ENCODE measurements at regions not wholly inside any gene's neighbourhood (a gene's known extent, or its start where the extent isn't known, plus 50 kb on each side); places are given as distances from the start of the nearest gene placed in this dataset.

DNA sequence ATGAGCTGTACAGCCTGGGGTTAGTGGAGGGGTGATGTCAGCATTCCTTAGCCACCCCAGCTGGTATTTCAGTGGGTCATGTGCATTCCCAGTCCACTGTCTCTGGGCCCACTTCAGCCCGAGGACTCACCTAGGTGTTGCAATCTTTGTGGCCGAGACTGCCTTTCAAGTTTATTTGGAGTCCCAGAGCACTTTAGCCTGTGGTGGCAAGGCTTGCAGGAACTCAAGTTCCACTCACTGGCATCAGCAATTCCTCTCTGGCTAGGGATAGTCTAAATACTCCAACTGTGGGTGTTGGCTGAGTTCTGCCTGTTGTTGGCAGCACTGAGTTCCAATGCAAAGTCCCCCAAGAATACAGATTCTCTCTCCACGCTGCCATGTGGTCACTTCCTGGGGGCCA is 191.6 kb upstream of the PGR start:
- DNase-seq: peak in 1 of 4 donors; percentile 70
- no peaks in the 10 kb centered on the region for H3K9me3 ChIP-seq
- peak; percentile 96 for ATAC-seq
- H3K4me3 ChIP-seq: no peak overlapping the region
- H3K27ac ChIP-seq: peak overlapping the region in 1 of 2 donors; percentile 33
- intact Hi-C loops (cut with DNase I): no loop called here
- no peaks in the 10 kb centered on the region for H3K27me3 ChIP-seq
- no peaks in the 10 kb centered on the region for H3K4me1 ChIP-seq
- no peaks in the 10 kb centered on the region for H3K36me3 ChIP-seq
- TF ChIP-seq, protein P1, sequence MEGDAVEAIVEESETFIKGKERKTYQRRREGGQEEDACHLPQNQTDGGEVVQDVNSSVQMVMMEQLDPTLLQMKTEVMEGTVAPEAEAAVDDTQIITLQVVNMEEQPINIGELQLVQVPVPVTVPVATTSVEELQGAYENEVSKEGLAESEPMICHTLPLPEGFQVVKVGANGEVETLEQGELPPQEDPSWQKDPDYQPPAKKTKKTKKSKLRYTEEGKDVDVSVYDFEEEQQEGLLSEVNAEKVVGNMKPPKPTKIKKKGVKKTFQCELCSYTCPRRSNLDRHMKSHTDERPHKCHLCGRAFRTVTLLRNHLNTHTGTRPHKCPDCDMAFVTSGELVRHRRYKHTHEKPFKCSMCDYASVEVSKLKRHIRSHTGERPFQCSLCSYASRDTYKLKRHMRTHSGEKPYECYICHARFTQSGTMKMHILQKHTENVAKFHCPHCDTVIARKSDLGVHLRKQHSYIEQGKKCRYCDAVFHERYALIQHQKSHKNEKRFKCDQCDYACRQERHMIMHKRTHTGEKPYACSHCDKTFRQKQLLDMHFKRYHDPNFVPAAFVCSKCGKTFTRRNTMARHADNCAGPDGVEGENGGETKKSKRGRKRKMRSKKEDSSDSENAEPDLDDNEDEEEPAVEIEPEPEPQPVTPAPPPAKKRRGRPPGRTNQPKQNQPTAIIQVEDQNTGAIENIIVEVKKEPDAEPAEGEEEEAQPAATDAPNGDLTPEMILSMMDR (IDR thresholded peaks at IDR 0.05): no peak

DNA sequence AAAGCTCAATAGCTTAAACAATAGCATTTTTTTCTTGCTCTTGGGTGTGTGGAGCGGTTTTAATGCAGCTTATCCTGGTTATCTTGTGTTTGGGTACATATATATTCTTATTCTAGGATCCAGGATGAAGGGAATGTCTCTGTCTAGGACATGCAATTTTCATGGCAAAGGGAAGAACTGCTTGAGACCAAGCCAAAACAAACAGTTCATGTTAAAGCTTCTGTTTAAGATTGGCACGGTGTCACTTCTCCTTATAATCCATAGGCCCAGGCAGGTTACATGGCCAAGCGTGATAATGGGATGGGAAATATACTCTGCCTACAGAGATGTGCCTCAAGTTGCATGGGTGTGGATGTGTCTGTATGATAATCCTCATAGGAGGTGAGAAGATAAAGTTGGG is 177.1 kb upstream of the PGR start:
- DNase-seq (no peak), ATAC-seq (no peak)
- no peaks in the 10 kb centered on the region for H3K27me3 ChIP-seq
- intact Hi-C loops (cut with DNase I): no loop called here
- TF ChIP-seq, protein P1 (IDR thresholded peaks at IDR 0.05): no peak
- no peaks in the 10 kb centered on the region for H3K36me3 ChIP-seq
- H3K4me3 ChIP-seq: no peak overlapping the region
- H3K27ac ChIP-seq: no peak overlapping the region
- H3K9me3 ChIP-seq: peaks cover 0 to 3% of the 10 kb centered on the region in 2 donors
- no peaks in the 10 kb centered on the region for H3K4me1 ChIP-seq

DNA sequence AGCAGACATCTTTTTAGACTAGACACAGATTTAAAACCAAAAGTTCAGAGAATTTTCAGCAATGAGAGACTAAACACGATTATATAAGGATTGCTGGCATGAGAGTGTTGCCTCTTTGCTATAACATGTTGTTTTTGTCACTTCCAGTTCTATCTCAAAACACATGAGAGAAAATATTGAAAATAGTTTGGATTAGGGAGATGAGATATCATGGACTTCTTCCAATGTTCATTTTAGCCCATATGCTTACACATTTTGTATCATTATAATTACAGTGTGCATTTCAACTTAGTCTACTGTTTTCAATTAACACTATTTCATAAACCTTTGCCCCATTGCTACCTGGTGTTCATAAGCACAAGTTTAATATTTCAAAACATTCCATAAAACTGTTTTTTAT is 175.9 kb upstream of the PGR start:
- Histone ChIP-seq H3K4me3 (no peak overlapping the region), H3K4me1 (no peaks in the 10 kb centered on the region), H3K27ac (no peak overlapping the region), H3K36me3 (no peaks in the 10 kb centered on the region), H3K9me3 (peaks cover 0 to 1% of the 10 kb centered on the region in 2 donors), H3K27me3 (no peaks in the 10 kb centered on the region)
- DNase-seq (no peak), ATAC-seq (no peak)
- intact Hi-C loops (cut with DNase I): no loop called here
- TF ChIP-seq, protein P1 (IDR thresholded peaks at IDR 0.05): no peak

DNA sequence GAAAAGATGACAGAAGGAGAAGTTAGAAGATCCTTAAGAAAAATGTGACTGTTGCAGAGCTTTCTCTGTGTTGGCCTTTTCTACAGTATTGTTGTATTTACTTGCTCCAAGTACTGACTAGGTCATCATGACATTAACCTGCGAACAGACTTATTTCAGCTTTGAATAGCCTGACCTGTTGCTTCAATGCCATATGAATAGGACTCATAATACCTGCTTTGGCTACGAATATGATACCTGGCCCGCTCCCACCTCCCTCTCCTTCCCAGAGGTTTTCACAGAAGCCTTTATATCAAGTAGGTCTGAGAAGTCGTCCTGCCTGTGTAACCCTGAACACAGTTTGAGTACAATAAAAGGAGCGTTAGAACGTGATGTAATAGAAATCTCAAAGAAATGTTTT is 169.6 kb upstream of the PGR start:
- H3K36me3 ChIP-seq: no peaks in the 10 kb centered on the region
- intact Hi-C loops (cut with DNase I): no loop called here

DNA sequence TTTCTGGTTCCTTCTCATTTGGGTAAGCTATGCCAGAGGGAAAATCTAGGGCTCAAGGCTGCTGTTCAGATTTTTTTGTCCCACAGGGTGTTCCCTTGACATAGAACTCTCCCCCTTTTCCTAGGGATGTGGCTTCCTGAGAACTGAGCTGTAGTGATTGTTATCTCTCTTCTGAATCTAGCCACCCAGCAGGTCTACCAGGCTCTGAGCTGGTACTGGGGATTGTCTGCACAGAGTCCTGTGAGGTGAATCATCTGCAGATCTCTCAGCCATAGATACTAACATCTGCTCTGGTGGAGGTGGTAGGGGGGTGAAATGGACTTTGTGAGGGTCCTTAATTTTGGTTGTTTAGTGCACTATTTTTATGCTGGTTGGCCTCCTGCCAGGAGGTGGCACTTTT is 167.3 kb upstream of the PGR start:
- H3K4me3 ChIP-seq: no peak overlapping the region
- H3K9me3 ChIP-seq: peaks cover 0 to 34% of the 10 kb centered on the region in 2 donors
- H3K27ac ChIP-seq: no peak overlapping the region
- H3K4me1 ChIP-seq: no peaks in the 10 kb centered on the region
- intact Hi-C loops (cut with DNase I): no loop called here
- no peaks in the 10 kb centered on the region for H3K27me3 ChIP-seq
- no peak for ATAC-seq
- TF ChIP-seq, protein P1 (IDR thresholded peaks at IDR 0.05): no peak
- H3K36me3 ChIP-seq: no peaks in the 10 kb centered on the region
- DNase-seq: no peak

More for the DNA sequence above, 169.6 kb upstream of the PGR start:
- ATAC-seq: no peak
- Histone ChIP-seq H3K4me1 (no peaks in the 10 kb centered on the region), H3K27ac (no peak overlapping the region), H3K27me3 (no peaks in the 10 kb centered on the region), H3K4me3 (no peak overlapping the region), H3K9me3 (peaks cover 0 to 24% of the 10 kb centered on the region in 2 donors)
- TF ChIP-seq, protein P1 (IDR thresholded peaks at IDR 0.05): no peak
- no peak for DNase-seq
